HG03439 (cell line): ENCODE measurements at regions not wholly inside any gene's neighbourhood (a gene's known extent, or its start where the extent isn't known, plus 50 kb on each side); places are given as distances from the start of the nearest gene placed in this dataset.
A peak's percentile ranks its signal among the peaks of the same experiment; 100 is the strongest.

Source experiments
- ATAC-seq: cut with Tn5 transposase; IDR thresholded peaks from one replicate; pipeline ENCODE4 v1.9.1; 2021; ENCODE audit warnings: mild to moderate bottlenecking, moderate library complexity; ENCODE audit not compliant: unreplicated experiment

DNA sequence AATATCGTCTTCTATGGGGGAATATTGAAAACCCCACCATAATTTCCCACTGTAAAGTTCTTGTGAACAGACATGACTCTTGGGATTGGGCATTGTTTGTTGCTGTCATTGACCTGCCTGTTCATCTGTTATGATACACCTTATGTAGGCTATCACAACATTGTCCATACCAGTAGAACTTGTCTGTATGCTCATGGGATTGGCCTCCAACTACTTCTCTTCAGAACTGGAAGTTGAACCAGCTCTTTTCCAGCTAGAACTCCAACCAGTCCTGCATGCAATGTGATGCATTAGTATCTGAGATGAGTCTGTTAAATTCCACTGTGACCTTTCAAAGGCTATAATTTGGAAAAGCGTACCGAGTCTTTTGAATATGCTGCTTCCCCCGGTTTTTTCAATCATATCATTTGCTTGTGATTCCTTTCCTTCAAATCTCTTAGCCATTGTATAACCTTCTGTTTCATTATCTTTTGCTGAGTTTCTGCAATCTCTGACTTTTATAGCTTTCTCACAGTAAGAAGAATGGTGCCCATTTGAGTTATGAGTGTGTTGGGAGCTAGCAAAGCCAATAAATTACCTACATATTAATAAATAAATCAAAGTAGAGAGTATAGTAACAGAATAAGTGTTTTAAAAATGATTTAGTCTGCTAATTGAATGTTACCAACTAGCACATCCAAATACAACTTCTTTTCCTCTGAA lies 101.9 kb downstream of the PLK2 start:
- no peak for ATAC-seq

DNA sequence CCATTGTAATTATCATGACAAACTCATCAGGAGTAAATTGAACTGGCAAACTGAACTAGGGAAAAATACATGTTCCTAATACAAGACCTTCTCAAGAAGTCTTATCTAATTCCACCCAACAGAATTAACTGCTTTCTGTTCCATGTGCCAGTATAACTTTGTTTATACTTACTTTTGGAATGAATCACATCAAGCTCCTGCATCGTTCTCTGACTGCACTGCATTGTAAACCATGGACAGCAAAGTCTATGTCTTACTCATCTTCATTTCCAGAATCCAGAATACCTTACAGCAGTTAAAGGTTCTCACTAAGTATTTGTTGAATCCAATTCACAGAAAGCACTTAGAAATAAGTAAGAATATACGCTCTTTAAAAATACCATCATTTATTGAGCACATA lies 102.8 kb downstream of the PLK2 start:
- no peak for ATAC-seq

DNA sequence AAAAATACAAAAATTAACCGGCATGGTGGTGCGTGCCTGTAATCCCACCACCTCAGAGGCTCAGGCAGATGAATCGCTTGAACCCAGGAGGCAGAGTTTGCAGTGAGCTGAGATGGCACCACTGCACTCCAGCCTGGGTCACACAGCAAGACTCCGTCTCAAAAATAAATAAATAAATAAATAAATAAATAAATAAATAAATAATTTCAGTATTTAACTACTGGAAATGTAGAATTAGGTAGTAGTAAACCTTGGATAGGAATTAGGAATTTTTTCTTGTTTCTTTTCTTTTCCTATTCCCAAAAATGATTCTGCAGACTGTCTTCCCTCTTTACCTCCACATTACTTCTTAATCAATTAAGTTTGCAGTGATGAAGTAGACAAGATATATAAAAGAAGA lies 103.2 kb downstream of the PLK2 start:
- no peak for ATAC-seq

DNA sequence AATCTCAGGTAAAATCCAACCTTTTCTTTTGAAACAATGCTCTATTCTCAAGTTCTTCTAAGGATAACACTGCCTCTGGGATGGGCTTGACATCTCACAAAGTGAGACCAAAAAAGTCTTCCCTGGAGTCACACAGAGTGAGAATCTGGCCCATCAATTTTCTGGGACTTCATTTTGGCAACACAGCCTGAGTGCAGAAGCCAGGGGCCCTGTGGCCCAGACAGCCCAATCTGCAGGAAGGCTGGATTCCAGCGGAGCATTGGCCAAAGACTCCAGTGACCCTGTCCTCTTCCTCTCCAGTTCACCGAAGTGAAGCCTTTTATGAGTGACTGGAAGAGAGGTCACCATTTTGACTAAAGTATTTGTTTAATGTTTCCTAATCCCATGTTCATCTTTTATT lies 105.1 kb downstream of the PLK2 start:
- ATAC-seq, result no peak

DNA sequence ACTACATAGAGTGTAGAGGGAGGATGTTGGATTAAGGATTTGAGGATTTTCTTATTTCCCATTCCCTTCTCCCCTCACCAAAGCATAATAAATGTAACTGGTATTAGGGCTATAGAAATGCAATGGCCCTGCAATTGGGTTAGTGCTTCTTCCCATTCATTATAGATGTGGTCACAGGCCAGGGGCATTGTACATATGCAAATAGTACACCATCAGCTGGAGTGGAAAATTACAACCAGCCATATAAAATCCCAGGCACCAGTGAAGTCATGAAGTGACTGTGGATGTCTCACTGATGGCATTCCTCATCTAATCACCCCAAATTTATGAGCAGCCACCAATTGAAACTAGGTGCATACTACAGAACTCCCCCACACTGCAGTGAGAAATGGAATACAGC lies 105.9 kb downstream of the PLK2 start:
- no peak for ATAC-seq

DNA sequence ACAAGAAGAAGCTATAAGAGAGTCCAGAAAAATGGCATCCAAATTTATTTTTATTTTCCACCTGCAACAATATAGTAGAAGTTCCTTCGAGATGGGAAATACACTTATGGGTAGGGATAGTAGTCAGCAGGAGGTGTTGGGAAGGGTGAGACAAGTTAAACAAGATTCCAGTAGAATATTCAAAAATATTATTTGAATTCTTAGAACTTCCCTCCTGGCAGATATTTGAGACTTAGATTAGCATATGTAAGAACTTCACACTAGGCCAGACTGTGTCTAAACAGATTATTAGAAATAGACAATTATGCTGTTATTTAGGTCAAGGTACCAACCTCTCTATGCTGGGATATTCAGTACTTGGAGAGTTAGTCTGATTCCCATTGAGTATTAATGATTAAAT lies 108.7 kb downstream of the PLK2 start:
- no peak for ATAC-seq

DNA sequence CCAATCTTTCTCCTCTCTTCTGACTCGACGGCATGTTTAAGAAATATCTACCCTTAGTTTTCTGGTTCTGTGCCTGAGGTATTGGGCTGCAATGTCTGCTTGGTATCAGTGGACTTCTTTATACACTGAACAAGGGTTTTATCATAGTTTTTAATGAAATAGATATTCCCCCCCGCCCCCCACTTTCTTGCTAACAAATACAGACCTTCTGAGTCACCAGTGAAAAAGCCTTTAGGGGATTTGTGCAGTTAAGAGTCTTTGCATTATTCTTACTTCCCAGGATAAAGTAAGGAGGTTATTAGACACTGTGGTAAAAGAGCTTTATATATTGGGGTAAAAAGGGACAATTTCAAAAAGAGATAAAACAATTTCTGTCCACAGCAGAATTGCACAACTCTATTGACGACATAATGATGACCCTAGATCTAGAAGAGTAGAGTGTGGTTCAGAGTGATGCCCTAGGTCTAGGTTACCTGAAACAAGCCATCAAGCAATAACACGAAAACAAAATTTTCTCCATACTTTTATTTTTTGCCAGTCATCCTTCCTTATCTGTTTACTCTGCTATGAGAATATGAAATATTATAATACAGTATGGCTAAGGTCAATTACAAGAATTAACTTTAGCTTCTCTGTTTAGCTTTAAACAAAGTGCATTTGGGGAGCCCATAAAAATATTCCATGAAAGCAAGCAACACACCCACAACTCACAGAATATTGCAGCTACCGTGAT lies 110.7 kb downstream of the PLK2 start:
- ATAC-seq, result no peak

DNA sequence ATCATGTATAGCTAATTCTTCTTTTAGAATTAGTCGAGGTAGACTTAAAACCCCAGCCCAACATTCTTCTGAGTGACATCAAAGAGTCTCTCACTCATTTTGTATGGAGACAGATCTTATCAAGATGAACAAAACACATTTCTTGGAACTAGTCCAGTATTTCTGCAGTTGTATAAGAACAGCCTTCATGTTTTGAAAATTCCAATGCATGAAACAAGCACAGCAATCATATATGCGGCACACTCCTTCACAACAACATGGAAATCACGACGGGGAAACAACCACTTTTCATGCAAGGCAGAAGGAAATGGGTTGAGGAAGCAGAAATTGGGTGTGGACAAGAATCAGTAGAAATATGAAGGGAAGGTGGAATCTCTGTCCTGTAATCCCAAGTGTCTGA lies 113.8 kb downstream of the PLK2 start:
- no peak for ATAC-seq

DNA sequence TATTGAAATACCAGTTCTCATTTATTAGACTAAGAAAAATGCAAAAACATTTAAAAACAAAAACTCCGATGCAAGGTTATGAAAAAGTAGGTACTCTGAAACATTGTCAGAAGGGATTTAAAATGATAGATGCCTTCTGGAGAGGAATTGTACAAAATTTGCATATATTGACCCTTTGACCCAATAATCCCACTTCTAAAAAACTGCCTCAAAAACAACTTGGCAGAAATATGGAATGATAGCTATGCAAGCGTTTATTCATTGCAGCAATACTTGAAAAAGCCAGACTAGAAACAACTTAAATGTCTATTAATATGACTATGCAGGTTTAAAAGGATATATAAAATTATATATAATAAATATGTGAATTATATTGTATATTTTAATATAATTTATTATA lies 118.4 kb downstream of the PLK2 start:
- ATAC-seq, result no peak

DNA sequence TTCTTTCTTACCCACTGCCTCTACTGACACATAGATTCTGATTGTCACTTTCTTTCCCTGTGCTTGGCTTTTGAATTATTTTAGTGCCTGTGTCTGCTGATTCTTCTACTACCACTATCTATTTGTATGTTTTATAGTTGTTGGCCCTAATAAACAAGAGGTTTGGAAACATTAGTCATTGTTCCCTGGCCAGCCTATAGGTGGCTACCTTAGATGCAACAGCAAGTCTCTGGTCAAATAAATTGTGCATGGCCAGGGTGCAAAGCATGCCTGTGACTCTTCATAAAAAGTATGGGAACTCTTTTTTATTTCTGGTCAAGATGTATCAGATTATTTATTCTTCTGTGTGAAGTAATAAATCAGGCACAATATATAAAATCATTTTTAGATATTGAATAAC lies 124.4 kb downstream of the PLK2 start:
- ATAC-seq, result no peak

DNA sequence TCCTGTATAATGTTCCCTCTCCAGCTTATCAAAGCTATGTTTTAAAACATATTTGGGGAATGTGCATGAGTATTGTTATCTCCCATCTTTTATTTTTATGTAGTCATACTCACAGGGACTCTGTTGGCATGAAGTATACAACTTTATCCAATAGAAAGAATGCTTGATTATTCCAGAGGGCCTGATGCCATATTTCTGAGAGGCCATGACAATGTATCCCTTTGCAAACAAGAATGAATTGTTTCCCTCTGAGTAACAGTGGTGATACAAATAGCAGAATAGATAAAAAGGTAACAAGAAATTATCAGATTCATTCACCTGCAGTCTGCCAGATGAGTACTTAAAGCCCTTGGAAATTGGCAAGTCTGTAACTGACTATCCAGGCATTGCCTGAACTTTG lies 125.9 kb downstream of the PLK2 start:
- no peak for ATAC-seq

DNA sequence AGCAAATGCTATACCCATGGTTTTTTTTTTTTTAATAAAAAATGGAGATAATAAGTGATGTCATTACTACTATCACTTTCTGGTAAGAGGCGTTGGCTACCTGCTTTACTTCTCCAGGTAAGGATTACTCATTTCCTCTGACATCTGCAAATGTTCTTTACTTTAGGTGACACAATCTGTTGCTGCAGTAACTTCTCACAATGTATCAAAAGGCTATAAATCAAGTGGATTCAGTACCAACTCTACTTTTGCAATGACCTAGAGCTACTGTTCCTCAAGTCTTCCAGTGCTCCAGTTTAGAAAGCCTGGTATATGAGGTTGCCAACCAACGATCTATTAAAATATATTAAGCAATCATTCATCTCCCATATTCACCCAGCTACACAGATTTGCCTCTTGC lies 129.1 kb downstream of the PLK2 start:
- ATAC-seq, result no peak

DNA sequence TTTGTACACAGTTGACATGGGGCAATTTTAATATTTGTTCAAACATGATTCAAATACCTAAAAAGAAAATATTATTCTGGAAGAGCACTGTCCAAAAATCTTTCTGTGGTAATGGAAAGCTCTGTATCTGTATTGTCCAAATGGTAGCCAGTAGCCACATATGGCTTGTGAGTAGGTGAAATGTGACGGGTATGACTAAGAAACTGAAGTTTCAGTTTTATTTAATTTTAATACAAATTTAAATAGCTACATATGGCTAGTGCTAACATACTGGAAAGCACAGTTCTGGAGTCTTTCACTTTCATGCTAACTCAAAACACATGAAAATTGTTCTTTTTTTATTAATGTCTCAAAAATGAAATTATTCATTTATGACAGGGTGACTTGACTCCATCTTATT lies 132.6 kb downstream of the PLK2 start:
- peak; percentile 61 for ATAC-seq

DNA sequence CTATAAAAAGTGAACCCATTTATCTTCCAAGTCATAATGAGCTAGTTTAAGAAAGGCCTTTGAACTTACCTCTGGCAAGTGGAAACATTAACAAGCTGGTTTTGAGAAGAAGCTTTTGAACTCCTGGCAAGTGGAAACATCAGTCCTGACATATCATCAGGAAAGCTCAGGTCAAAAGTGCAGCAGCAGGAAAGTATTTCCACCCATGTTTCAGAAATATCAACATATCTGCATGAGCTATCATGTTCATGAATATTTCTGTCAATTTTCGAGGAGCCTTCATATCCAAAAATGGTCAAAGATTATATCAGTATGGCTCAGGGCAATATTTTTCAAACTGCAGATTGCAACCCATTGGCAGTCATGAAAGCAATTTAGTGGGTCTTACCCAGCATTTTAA lies 133.9 kb downstream of the PLK2 start:
- no peak for ATAC-seq

DNA sequence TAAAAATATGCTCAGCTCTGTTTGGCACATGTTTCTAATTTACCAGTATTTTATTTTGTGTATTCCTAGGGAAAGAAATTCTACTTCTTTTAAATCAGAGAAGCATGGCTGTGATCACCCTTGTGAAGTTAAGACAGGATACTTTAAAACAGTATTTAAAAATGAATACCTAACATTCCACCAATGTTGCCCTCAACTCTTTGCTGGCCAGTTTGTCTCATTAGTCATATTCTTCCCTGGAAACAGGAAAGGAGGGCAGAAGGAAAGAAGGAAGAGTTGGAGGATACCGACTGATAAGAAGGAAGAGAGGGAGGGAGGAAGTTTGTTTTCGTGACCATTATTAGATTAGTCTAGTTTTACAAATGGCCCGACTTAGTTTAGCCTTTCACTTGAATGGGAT lies 137.4 kb downstream of the PLK2 start:
- ATAC-seq, result no peak

DNA sequence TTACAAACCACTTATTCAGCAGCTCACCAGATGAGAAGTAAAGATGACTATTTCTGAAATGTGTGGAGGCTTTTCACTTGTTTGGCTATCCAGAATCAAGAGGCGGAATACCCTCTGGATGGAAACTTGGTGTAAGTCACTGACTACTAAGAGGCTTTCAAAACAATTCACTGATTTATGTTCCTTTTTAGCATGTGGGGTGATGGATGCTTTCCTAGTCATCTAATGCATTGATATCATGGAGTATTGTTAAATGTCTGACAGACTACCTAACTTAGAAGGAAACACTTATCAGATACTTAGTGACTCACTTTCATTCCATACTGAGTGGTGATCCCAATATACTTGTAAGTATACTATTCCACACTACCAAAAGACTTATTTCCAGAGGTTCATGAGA lies 141.4 kb downstream of the PLK2 start:
- ATAC-seq, result no peak

DNA sequence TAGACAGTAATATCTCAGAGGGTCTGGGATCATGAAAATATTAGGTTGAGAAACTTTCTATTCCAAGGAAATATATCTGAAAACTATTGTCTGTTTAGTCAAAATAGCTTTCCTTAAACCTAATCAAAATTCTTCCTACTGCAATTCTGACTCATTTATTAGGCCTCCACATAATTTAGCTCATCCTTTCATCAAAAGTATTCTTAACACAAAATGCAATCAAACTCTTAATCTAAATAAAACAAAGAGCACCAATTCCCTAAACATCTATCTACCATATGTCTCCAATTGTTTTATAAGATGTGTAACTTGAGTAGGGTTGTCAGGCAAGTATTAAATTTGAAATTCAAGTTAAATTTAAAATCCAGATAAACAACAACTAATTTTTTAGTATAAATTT lies 142.1 kb downstream of the PLK2 start:
- no peak for ATAC-seq

DNA sequence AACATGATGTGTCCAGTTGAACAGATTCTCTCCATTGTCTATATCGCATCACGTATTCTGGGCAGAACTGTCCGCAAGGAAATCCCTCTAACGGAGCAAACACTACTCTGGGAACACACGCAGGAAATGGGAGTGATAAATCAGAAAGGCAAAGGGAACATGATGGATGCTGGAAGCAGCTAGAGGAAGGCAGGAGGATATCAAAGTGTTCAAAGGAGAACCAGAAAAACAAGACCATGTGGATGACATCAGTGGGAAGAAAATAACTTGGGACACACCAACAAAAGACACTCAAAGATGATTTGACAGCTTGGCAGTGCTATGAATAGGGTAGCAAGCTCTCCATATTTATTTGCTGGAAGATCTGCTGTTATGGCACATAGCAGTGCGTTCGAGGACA lies 142.9 kb downstream of the PLK2 start:
- no peak for ATAC-seq

DNA sequence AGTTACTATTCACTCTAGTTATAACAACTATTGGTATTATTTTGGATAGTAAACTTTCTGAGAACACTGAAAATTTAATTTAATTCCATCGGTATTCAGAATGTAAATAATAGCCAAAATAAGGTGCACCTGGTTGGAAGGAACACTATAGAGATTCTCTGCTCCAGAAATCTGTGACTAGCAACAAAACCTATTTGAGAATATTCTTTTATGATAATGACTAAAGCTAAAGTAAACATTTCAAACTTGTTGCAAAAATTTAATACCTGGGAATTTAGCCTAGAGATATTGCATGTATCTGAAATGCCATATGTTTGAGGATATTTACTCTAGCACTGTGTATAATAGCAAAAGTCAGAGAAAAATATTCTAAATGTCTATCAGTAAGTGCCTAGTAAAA lies 144.1 kb downstream of the PLK2 start:
- ATAC-seq, result no peak

DNA sequence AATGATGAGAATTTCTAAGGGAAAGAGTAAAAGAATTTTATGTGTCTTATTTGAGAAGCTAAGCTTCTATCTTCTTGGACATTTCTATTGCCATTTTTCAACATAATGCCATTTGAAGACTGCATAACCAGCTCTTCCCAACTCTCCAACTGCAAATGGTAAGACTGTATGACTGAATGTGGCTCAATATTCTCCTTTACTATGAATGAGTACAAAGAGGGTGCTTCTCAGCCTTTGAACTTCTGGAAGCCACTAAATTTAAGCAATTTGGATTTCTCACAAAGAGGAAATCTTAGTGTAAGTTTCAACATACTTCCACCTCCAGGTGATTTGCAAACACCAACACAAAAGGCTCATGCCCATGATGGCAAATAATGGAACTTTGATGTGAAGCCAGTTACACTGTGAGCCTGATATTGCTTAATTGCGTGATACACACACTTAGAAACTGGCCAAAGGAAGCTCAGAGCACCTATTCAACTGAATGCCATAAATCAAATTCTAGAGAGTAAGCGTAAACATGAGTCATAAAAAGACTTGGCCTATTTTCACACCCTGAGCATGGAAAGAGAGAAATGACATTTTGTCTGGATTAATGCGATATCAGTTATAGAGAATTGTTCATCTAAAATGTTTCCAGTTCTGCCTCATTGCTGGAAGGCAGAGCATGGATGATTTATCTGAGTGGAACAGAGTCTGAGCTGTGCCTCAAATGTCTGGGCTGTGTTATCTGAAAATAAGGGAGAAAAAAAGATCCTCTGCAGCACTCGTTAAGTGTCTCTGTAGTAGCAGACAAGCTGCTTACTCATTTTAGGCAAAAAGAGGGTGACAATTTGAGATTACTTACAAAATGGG lies 145.3 kb downstream of the PLK2 start:
- ATAC-seq, result no peak

DNA sequence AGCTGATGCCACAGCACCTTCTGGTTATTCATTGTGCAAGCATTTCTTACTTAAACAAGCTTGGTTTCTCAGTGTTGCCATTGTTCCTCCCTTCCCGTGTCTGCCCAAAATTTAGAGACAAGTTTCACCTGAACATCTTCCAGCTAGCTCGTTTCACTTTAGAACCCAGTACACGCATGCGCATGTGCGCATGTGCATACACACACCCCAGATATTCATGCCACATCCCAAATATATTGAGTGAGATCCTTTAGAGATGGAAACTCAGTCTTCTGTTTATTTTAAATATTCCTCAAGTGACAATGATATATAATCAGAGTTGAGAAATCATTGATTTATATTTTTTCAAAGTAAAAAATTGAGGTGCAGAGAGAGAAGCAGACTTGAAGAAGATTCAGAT lies 147.6 kb downstream of the PLK2 start:
- no peak for ATAC-seq

DNA sequence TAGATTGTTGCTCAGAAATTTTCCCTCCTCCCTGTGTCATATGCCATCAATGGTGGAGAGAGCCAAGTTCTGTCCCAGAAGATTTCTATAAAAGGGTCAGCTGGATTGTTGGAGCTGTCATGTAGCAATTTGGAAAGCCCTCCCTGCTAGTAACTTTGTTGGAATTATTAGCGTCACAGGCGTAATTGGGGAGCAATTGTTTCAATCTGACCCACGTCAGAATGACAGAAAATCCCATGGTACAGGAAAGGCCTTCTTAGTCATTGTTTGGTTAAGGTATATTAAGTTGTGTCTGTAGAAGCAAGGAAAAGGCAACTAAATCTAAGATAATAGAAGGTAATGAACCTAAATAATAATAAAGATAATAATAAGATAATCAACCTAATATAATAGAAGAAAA lies 148.4 kb downstream of the PLK2 start:
- no peak for ATAC-seq
